ENCODE measurements at regions not wholly inside any gene's neighbourhood (a gene's known extent, or its start where the extent isn't known, plus 50 kb on each side); places are given as distances from the start of the nearest gene placed in this dataset.
A peak's percentile ranks its signal among the peaks of the same experiment; 100 is the strongest.

GRCh38 chr18:2083691-2084090 lies 487.6 kb downstream of the METTL4 start:
- no peak overlapping the region for H3K9ac ChIP-seq (ENCODE audit: low read depth, low read length)
- peak; percentile 59; the same call in 2 of the 3 replicates for ATAC-seq (ENCODE audit: insufficient read depth, low read depth)
- no peaks in the 10 kb centered on the region for H3K9me3 ChIP-seq (ENCODE audit: insufficient read depth, low read length, severe bottlenecking)
- TF ChIP-seq CTCF (IDR thresholded peaks at IDR 0.05; ENCODE audit: borderline replicate concordance, extremely low read depth, low read length, poor library complexity, severe bottlenecking) = peak; percentile 62
- no peak for TF ChIP-seq EZH2 (IDR thresholded peaks at IDR 0.05; ENCODE audit: borderline replicate concordance, low read depth, low read length, severe bottlenecking)
- no peak overlapping the region for H3K27ac ChIP-seq (ENCODE audit: low read length)
- no peak overlapping the region for H3K4me3 ChIP-seq (ENCODE audit: low read depth in 1 of 2, low read length in 2 of 2)
- no peaks in the 10 kb centered on the region for H3K79me2 ChIP-seq (ENCODE audit: insufficient read depth, low read length)
- H3K36me3 ChIP-seq (ENCODE audit: insufficient read depth, low read length) = no peaks in the 10 kb centered on the region
- H2AFZ ChIP-seq (ENCODE audit: low read depth, low read length) = no peak overlapping the region
- no peaks in the 10 kb centered on the region for H4K20me1 ChIP-seq (ENCODE audit: insufficient read depth, low read length)
- no peaks in the 10 kb centered on the region for H3K4me1 ChIP-seq (ENCODE audit: insufficient read depth, low read length)
- no peak overlapping the region for H3K4me2 ChIP-seq (ENCODE audit: insufficient read depth, low read length)
- peak; percentile 9 for DNase-seq
- H3K27me3 ChIP-seq (ENCODE audit: insufficient read depth, low read length, poor library complexity) = peaks cover 2% of the 10 kb centered on the region

- H3K4me3 ChIP-seq (ENCODE audit: low read depth in 1 of 2, low read length in 2 of 2) = no peak overlapping the region
- no peaks in the 10 kb centered on the region for H3K79me2 ChIP-seq (ENCODE audit: insufficient read depth, low read length)
- TF ChIP-seq CTCF (IDR thresholded peaks at IDR 0.05; ENCODE audit: borderline replicate concordance, extremely low read depth, low read length, poor library complexity, severe bottlenecking) (no peak), EZH2 (IDR thresholded peaks at IDR 0.05; ENCODE audit: borderline replicate concordance, low read depth, low read length, severe bottlenecking) (no peak)
- no peaks in the 10 kb centered on the region for H3K36me3 ChIP-seq (ENCODE audit: insufficient read depth, low read length)
- no peak for DNase-seq
- H4K20me1 ChIP-seq (ENCODE audit: insufficient read depth, low read length) = no peaks in the 10 kb centered on the region
- H2AFZ ChIP-seq (ENCODE audit: low read depth, low read length) = no peak overlapping the region
- no peaks in the 10 kb centered on the region for H3K9me3 ChIP-seq (ENCODE audit: insufficient read depth, low read length, severe bottlenecking)
- 0 out of 2 replicates have a peak, but pooled peaks cover 9% of the 10 kb centered on the region for H3K4me1 ChIP-seq (ENCODE audit: insufficient read depth, low read length)
- H3K9ac ChIP-seq (ENCODE audit: low read depth, low read length) = no peak overlapping the region
- peaks cover 2% of the 10 kb centered on the region for H3K27me3 ChIP-seq (ENCODE audit: insufficient read depth, low read length, poor library complexity)
- no peak overlapping the region for H3K4me2 ChIP-seq (ENCODE audit: insufficient read depth, low read length)
- ATAC-seq (ENCODE audit: insufficient read depth, low read depth) = no peak
- no peak overlapping the region for H3K27ac ChIP-seq (ENCODE audit: low read length)
Observed at GRCh38 chr18:2086439-2086838, 484.9 kb downstream of the METTL4 start.

- no peak for TF ChIP-seq EZH2 (IDR thresholded peaks at IDR 0.05; ENCODE audit: borderline replicate concordance, low read depth, low read length, severe bottlenecking)
- no peak for TF ChIP-seq CTCF (IDR thresholded peaks at IDR 0.05; ENCODE audit: borderline replicate concordance, extremely low read depth, low read length, poor library complexity, severe bottlenecking)
- no peak overlapping the region for H2AFZ ChIP-seq (ENCODE audit: low read depth, low read length)
Observed at GRCh38 chr18:2087877-2088673, 483.2 kb downstream of the METTL4 start.

More at GRCh38 chr18:2087877-2088673, 483.2 kb downstream of the METTL4 start:
- no peak overlapping the region for H3K9ac ChIP-seq (ENCODE audit: low read depth, low read length)
- H3K36me3 ChIP-seq (ENCODE audit: insufficient read depth, low read length) = no peaks in the 10 kb centered on the region
- H3K4me3 ChIP-seq (ENCODE audit: low read depth in 1 of 2, low read length in 2 of 2) = no peak overlapping the region
- H3K79me2 ChIP-seq (ENCODE audit: insufficient read depth, low read length) = no peaks in the 10 kb centered on the region
- DNase-seq = no peak
- peaks cover 4% of the 10 kb centered on the region for H3K27me3 ChIP-seq (ENCODE audit: insufficient read depth, low read length, poor library complexity)
- H3K4me1 ChIP-seq (ENCODE audit: insufficient read depth, low read length) = 0 out of 2 replicates have a peak, but pooled peaks cover 9% of the 10 kb centered on the region
- H4K20me1 ChIP-seq (ENCODE audit: insufficient read depth, low read length) = no peaks in the 10 kb centered on the region
- no peaks in the 10 kb centered on the region for H3K9me3 ChIP-seq (ENCODE audit: insufficient read depth, low read length, severe bottlenecking)
- no peak for ATAC-seq (ENCODE audit: insufficient read depth, low read depth)
- H3K4me2 ChIP-seq (ENCODE audit: insufficient read depth, low read length) = no peak overlapping the region
- H3K27ac ChIP-seq (ENCODE audit: low read length) = no peak overlapping the region

All from DND-41 (cell line).